Stimulated activated naive CD8-positive, alpha-beta T cell treated with anti-CD3 and anti-CD28 coated beads, Interleukin-15, Interleukin-2, amounts not matched to agents 100 ng/mL and 50 ng/mL, for 24 hours (primary cell): ENCODE measurements at regions not wholly inside any gene's neighbourhood (a gene's known extent, or its start where the extent isn't known, plus 50 kb on each side); places are given as distances from the start of the nearest gene placed in this dataset.
A peak's percentile ranks its signal among the peaks of the same experiment; 100 is the strongest.
"Not testable (repeated sequence)": the region's sequence is repeated elsewhere in the genome, so short reads cannot be mapped to it uniquely, and the experiment has no call there.

Source experiments
- H3K27ac Mint-ChIP-seq: one replicate; pipeline ENCODE4 v1.8.0; 2021; ENCODE audit warnings: mild to moderate bottlenecking, mixed read lengths
- H3K27me3 Mint-ChIP-seq: one replicate; pipeline ENCODE4 v1.8.0; 2021; ENCODE audit warnings: mixed read lengths
- H3K36me3 Mint-ChIP-seq: one replicate; pipeline ENCODE4 v1.8.0; 2021; ENCODE audit warnings: low read depth, mixed read lengths
- H3K4me1 Mint-ChIP-seq: one replicate; pipeline ENCODE4 v1.8.0; 2021; ENCODE audit warnings: low read depth, mixed read lengths
- H3K4me3 Mint-ChIP-seq: one replicate; pipeline ENCODE4 v1.8.0; 2021; ENCODE audit warnings: mild to moderate bottlenecking, mixed read lengths
- H3K9me3 Mint-ChIP-seq: one replicate; pipeline ENCODE4 v1.8.0; 2021; ENCODE audit warnings: mixed read lengths

DNA sequence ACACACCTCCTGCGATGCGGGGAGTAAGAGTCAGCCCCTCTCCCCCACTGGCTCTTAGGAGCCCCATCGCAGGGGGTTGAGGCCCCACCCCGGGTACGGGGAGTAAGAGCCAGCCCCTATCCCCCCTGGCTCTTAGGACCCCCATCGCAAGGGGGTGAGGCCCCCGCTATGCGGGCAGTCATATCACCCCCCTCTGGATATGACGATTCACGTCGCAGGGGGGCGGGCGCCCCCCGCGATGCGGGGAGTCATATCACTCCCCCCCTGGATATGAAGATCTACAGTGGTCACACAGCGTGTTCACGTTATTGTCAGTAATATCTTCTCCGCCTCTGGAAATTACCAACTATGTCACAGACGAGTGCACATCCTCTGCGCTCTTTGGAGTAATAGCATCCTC, 61.1 kb downstream of the DEFB131A start:
- not testable (repeated sequence) for H3K27ac Mint-ChIP-seq, H3K4me3 Mint-ChIP-seq, H3K9me3 Mint-ChIP-seq, H3K36me3 Mint-ChIP-seq, H3K27me3 Mint-ChIP-seq, H3K4me1 Mint-ChIP-seq

DNA sequence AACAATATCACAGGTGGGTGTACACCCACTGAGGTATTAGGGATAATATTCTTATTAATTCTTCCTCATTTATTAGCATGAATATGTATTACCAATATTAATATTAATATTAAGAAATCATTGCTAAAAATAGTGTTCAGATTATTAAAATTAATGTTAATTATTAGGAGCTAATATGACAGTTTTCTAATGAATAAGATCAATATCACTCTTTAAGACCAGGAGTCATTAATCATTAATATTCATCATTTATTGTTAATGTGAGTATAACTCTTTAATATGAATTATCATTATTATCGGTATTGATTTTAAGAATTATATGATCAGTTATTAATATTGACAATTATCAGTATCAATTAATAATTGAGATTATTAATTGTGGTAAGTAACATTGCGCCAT, 62.5 kb downstream of the DEFB131A start:
- H3K27me3 Mint-ChIP-seq, H3K9me3 Mint-ChIP-seq, H3K27ac Mint-ChIP-seq, H3K4me1 Mint-ChIP-seq, H3K36me3 Mint-ChIP-seq, H3K4me3 Mint-ChIP-seq: not testable (repeated sequence)

DNA sequence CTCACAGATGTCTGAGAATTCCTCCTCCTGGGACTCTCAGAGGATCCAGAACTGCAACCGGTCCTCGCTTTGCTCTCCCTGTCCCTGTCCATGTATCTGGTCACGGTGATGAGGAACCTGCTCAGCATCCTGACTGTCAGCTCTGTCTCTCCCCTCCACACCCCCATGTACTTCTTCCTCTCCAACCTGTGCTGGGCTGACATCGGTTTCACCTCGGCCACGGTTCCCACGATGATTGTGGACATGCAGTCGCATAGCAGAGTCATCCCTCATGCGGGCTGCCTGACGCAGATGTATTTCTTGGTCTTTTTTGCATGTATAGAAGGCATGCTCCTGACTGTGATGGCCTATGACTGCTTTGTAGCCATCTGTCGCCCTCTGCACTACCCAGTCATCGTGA, 68.7 kb downstream of the DEFB131A start:
- not testable (repeated sequence) for H3K4me3 Mint-ChIP-seq, H3K4me1 Mint-ChIP-seq, H3K27me3 Mint-ChIP-seq, H3K36me3 Mint-ChIP-seq, H3K27ac Mint-ChIP-seq, H3K9me3 Mint-ChIP-seq

DNA sequence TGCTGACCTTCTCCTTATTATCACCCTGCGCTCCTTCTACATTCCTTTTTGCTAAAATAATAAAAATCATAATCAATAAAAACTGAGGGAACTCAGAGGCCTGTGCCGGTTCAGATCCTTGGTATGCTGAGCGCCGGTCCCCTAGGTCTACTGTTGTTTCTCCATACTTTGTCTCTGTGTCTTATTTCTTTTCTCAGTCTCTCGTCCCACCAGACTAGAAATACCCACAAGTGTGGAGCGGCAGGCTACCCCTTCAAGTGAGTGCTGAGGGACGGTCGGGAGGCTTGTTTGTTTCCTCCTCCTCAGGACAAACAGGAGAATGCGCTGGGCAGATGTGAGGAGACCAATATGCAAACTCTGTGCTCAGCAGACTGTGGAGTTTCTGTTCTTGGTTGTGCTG, 75.4 kb downstream of the DEFB131A start:
- not testable (repeated sequence) for H3K9me3 Mint-ChIP-seq, H3K4me3 Mint-ChIP-seq, H3K36me3 Mint-ChIP-seq, H3K27me3 Mint-ChIP-seq, H3K4me1 Mint-ChIP-seq, H3K27ac Mint-ChIP-seq

DNA sequence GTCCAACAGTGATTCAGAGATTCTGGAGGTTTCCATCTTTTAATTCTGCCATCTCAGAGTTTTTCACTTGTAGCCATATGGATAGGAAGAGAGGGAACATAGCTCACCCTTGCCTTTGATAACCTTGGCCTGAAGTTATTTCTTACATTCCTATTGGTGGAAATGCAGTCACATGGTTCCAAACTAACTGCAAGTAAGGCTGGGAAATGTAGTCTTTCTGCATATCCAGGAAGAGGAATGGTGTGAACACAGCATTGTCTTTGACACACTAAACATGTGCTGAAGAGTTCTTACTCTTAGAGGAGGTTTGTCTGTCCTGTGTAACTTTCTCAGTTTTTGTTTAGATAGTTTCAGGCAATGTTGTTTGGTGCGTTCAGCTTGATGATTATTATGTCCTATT, 78.7 kb downstream of the DEFB131A start:
- H3K9me3 Mint-ChIP-seq, H3K4me3 Mint-ChIP-seq, H3K27me3 Mint-ChIP-seq, H3K27ac Mint-ChIP-seq, H3K4me1 Mint-ChIP-seq, H3K36me3 Mint-ChIP-seq: not testable (repeated sequence)

DNA sequence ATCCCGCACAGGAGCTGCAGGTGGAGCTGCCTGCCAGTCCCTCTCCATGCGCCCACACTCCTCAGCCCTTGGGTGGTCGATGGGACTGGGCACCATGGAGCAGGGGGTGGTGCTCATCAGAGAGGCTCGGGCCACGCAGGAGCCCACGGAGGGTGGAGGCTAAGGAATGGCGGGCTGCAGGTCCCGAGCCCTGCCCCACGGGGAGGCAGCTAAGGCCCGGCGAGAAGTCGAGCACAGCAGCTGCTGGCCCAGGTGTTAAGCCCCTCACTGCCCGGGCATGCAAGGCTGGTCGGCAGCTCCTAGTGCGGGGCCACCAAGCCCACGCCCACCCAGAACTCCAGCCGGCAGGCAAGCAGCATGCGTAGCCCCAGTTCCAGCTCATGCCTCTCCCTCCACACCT, 80.2 kb downstream of the DEFB131A start:
- not testable (repeated sequence) for H3K36me3 Mint-ChIP-seq, H3K27me3 Mint-ChIP-seq, H3K4me3 Mint-ChIP-seq, H3K27ac Mint-ChIP-seq, H3K4me1 Mint-ChIP-seq, H3K9me3 Mint-ChIP-seq

DNA sequence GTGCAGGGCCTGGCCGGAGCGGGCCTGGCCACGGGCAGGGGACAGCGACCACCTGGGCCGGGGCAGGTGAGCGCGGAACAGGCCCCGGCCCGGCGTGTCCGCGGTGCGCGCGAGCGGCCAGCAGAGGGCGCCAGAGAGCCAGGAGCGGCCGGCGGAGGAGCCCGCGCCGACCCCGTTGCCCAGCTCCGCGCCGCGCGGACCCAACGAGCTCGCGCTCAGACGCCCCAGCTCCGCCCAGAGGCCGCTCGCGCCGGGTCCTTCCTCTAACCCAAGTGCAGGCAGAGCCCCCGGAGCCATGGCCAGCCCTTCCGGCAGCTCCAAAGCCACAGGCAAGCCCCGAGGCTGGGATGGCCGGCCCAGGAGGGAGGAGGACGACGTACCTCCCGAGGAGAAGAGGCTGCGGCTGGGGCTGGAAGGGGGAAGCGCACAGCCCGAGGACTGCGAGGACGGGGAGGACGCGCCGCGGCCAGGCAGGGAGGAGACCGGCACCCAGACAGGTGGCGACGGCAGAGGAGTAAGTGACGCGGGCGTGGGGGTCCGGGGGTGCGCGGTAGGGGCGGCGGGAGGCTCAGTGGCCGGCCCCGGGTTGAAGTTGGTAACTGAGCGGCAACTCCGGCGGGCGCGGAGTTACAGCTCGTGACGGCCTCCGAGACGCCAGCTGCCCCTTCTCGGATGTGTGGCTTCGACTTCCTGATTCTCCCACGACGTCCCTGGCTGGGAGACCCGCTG, 88.1 kb downstream of the DEFB131A start:
- not testable (repeated sequence) for H3K36me3 Mint-ChIP-seq, H3K9me3 Mint-ChIP-seq, H3K4me1 Mint-ChIP-seq, H3K27ac Mint-ChIP-seq
- Mint-ChIP-seq H3K27me3 (peaks cover 33% of the 10 kb centered on the region), H3K4me3 (peak overlapping the region; percentile 70)

DNA sequence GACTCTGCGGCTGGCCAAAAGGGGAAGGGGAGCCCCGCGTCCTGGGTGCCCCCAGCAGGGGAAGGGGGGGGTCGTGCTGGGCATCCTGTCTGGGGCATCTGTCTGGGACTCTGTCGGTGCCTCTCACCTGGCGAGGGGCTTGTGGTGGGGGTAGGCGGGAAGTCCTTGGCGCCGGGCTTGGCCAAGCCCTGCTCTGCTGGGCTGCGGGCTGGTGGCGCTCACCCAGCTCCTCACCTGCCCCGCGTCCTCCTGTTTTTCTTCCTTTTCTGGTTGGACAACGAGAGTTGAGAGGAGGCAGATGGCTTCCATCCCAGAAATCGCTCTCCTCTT, 88.6 kb downstream of the DEFB131A start:
- H3K27ac Mint-ChIP-seq, H3K9me3 Mint-ChIP-seq, H3K4me1 Mint-ChIP-seq, H3K36me3 Mint-ChIP-seq: not testable (repeated sequence)
- H3K27me3 Mint-ChIP-seq: peaks cover 36% of the 10 kb centered on the region
- H3K4me3 Mint-ChIP-seq: peak overlapping the region; percentile 70

DNA sequence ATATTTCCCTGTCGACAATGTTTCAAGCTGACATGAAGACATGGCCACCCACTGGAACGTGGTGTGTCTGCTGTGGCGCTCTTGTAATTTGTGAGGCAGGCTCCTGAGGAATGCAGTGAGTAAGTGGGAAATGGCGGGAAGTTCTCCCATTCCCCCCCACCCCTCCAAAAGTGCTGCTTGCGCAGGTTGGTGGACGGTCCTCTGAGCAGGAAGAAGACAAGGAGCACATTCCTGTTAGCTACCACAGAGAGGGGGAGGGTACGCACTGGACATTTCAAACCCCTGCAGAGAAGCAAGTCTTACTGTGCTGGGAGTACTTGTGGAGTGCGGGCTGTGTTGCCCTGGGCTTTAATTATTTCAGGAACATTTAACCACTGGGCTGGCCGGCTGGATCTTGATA, 92.9 kb downstream of the DEFB131A start:
- H3K4me1 Mint-ChIP-seq, H3K36me3 Mint-ChIP-seq, H3K27ac Mint-ChIP-seq, H3K4me3 Mint-ChIP-seq, H3K9me3 Mint-ChIP-seq: not testable (repeated sequence)
- H3K27me3 Mint-ChIP-seq: peaks cover 15% of the 10 kb centered on the region

DNA sequence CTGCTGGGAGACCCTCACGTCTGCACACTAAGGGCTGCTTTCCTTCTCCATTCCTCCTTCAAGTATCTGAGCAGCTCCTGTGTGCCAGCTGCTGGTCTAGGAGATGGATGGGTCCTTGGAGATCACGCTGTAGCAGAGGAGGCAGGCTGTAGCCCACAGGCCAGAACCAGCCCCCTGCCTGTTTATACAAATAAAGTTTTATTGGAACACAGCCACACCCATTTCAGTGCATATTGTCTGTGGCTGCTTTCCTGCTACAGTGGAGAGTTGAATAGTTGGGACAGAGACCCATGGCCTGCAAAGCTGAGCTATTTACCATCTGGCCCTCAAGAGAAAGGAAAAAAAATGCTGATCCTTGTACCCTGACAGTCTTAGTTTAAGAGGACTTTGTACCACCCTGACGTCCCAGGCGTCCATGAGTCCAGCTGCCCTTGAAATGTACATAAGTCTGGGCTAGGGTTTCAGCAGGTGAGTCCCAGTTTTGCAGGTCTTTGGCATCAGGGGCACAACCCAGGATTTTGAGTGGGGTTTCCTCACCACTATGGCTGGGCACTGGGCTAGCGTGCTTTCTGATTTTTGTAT, 95.8 kb downstream of the DEFB131A start:
- H3K27ac Mint-ChIP-seq, H3K9me3 Mint-ChIP-seq, H3K36me3 Mint-ChIP-seq, H3K4me1 Mint-ChIP-seq, H3K27me3 Mint-ChIP-seq, H3K4me3 Mint-ChIP-seq: not testable (repeated sequence)

DNA sequence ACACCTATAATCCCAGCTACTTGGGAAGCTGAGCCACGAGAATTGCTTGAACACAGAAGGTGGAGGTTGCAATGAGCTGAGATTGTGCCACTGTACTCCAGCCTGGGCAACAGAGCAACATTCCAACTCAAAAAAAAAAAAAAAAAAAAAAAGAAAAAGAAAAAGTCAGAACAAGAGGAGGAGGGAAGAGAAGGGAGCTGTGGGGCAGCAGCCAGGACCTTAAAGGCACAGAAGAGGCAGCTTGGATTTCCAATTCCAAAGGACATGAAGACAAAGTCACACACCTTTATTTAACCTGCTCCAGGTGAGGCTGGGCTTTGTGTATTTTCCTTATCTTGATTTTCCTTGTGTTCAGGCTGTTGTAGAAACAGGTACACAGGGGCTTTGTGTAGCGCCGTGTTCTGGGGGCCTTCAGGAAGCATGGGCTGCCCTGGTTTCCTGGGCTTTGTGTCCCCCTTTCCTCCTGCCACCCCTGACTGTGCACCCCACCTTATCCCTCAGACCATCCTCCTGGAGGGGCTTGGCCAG, 97.2 kb downstream of the DEFB131A start:
- not testable (repeated sequence) for H3K9me3 Mint-ChIP-seq, H3K36me3 Mint-ChIP-seq, H3K27me3 Mint-ChIP-seq, H3K4me3 Mint-ChIP-seq, H3K27ac Mint-ChIP-seq, H3K4me1 Mint-ChIP-seq

DNA sequence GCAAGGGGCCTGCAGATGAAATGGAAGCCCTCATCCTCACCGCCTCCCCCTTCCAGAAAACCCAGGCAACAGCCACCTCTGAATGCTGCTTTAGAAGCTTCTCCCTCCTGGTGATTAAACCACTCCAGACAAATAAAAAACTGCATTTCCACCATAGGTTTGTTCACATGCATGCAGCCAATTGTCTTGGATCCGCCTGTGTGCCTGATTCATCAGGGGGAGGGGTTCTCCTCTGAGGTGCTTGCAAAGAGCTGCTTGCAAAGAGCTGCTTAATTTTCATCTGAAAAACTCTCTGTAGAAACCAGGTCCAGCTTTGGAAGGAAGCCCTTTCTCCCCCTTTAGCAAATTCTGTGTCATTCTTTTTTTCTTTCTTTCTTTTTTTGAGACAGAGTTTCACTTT, 100.6 kb downstream of the DEFB131A start:
- H3K4me1 Mint-ChIP-seq, H3K4me3 Mint-ChIP-seq, H3K36me3 Mint-ChIP-seq, H3K9me3 Mint-ChIP-seq, H3K27ac Mint-ChIP-seq, H3K27me3 Mint-ChIP-seq: not testable (repeated sequence)

DNA sequence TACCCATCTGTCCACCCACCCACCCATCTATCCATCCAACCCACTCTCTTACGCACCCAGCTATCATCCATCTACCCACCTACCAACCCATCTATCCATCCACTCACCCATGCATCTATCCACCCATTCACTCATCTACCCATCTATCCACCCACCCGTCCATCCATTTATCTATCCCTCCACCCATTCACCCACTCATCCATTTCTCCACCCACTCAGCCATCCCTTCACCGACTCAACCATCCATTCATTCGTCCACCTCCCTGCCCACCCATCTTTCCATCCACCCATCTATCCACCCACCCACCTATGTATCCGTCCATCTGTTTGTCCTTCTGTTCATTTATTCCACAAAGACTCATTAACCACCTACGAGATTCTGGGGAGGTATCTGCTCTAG, 103.3 kb downstream of the DEFB131A start:
- H3K27me3 Mint-ChIP-seq, H3K4me1 Mint-ChIP-seq, H3K27ac Mint-ChIP-seq, H3K36me3 Mint-ChIP-seq, H3K4me3 Mint-ChIP-seq, H3K9me3 Mint-ChIP-seq: not testable (repeated sequence)

DNA sequence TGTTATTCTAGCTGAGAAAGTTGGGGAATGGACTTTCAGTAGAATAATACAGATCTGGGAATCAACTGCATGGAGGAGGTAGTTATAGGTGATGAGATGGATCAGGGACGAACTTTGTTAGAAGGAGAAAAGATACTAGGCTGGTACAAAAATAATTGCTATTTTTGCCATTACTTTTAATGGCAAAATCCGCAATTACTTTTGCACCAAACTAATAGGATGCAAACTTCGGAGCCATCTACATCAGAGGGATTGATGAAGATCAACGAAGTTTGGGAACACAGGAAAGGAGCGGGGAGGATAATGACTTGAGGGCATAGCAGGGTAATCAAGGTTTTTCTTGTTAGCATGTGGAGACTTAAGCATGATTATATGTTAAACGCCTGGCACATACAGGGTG, 111.9 kb downstream of the DEFB131A start:
- not testable (repeated sequence) for H3K27ac Mint-ChIP-seq, H3K27me3 Mint-ChIP-seq, H3K36me3 Mint-ChIP-seq, H3K4me1 Mint-ChIP-seq, H3K9me3 Mint-ChIP-seq, H3K4me3 Mint-ChIP-seq

DNA sequence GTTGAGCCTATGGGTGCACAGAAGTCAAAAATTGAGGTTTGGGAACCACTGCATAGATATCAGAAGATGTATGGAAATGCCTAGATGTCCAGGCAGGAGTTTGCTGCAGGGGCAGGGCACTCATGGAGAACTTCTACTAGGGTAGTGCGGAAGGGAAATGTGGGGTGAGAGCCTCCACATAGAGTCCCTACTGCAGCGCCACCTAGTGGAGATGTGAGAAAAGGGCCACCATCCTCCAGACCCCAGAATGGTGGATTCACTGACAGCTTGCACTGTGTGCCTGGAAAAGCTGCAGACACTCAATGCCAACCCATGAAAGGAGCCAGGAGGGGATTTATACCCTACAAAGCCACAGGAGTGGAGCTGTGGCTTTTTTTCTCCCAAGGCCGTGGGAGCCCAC, 133.7 kb downstream of the DEFB131A start:
- peaks cover 38% of the 10 kb centered on the region for H3K9me3 Mint-ChIP-seq
- not testable (repeated sequence) for H3K27ac Mint-ChIP-seq, H3K36me3 Mint-ChIP-seq, H3K27me3 Mint-ChIP-seq, H3K4me3 Mint-ChIP-seq, H3K4me1 Mint-ChIP-seq

DNA sequence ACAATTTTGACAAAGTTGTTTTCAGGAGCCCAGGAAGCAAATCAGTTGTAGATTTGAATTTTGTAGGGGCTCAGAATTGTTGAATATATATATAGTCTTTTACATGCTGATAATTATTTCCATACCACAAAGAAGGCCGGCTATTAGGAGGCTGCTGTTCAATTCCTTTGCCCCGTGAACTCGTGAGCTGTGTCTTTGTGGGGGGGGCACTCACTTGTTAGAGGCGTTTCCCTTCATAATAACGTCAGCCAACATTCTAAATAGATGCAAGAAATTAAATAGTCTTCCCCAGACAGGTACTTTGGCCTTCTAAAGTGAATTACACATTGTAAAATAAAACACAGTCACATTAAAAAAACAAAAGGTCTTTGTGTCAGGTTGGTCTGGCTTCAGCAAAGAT, 138.7 kb downstream of the DEFB131A start:
- not testable (repeated sequence) for H3K27me3 Mint-ChIP-seq, H3K36me3 Mint-ChIP-seq, H3K4me1 Mint-ChIP-seq, H3K27ac Mint-ChIP-seq, H3K4me3 Mint-ChIP-seq
- H3K9me3 Mint-ChIP-seq: peaks cover 16% of the 10 kb centered on the region
